GM18499 (cell line): ENCODE measurements at regions not wholly inside any gene's neighbourhood (a gene's known extent, or its start where the extent isn't known, plus 50 kb on each side); places are given as distances from the start of the nearest gene placed in this dataset.
"Not testable (repeated sequence)": the region's sequence is repeated elsewhere in the genome, so short reads cannot be mapped to it uniquely, and the experiment has no call there.

Experiments used
- ATAC-seq: cut with Tn5 transposase; IDR thresholded peaks from one replicate; pipeline ENCODE4 v1.9.1; 2021; ENCODE audit warnings: moderate number of reproducible peaks; ENCODE audit not compliant: insufficient read depth, unreplicated experiment

DNA sequence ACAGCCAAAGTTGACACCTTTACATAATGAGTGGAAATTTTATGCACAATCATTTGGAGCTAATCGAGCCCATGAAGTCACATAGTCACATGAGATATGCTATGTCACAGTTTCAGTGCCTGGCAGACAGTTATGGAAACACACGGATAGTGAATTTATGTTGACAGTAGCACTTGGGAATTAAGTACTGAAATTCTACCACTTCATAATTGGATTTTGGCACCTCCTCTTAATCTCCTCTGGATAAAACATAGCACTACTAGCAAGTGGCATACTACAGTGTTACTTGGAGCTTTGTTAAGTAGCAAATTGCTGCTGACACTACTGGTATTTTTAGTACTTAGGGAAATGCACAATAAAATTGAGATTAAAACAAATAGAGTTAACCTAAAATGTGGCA lies 1679.4 kb downstream of the OTOL1 start:
- no peak for ATAC-seq

DNA sequence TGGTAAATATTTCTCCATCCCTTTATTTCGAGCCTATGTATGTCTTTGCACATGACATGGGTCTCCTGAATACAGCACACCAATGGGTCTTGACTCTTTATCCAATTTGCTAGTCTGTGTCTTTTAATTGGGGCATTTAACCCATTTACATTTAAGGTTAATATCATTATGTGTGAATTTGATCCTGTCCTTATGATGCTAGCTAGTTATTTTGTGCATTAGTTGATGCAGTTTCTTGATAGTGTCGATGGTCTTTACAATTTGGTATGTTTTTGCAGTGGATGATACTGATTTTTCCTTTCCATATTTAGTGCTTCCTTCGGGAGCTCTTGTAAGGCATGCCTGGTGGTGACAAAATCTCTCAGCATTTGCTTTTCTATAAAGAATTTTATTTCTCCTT lies 1675.9 kb downstream of the OTOL1 start:
- ATAC-seq, result not testable (repeated sequence)

DNA sequence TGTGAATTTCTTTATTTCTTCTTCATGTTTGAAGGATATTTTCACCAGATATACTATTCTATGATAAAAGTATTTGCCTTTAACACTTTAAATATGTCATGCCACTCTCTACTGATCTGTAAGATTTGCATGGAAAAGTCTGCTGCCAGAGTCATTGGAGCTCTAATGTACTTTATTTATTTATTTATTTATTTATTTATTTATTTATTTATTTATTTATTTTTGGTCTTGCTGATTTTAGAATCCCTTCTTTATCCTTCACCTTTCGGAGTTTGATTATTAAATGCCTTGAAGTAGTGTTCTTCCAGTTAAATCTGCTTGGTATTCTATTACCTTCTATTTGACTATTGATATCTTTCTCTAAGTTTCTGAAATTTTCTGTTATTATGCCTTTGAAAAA lies 1669.6 kb downstream of the OTOL1 start:
- ATAC-seq, result no peak

DNA sequence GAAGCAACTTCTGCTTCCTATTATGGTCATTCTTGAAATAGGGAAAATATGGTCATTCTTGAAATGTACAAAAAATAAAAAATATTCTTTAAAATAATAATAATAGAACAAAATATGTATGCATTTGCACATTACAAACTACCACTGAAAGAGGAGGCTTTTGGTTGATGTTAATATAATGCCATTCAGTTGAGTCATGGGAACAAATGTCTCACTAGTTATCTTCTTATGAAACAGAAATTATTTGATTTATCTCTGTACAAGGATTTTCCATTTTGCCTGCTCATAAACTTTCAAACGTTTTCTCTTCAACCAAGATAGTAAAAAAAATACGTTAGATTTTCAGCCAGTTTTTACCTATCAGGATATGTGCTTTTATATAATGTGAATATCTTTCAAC lies 1662.7 kb downstream of the OTOL1 start:
- no peak for ATAC-seq

DNA sequence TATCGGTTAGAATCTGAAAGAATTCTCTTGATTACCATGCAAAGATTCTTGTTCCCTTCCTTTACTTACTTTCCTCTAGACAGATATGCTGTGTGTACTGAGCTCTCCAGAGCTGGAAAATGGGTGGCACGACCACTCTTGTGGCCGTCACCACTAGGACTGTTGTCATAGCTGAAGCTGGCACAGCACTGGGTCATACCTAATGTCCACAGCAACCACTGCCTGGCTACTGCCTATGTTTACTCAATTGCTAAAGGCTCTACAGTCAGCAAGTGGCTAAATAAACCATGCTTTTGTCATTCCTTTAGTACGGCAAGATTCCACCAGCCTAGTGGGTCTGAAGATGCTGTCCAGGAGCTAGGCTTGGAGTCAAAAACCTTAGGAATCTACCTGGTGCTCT lies 1643.0 kb downstream of the OTOL1 start:
- ATAC-seq, result no peak

DNA sequence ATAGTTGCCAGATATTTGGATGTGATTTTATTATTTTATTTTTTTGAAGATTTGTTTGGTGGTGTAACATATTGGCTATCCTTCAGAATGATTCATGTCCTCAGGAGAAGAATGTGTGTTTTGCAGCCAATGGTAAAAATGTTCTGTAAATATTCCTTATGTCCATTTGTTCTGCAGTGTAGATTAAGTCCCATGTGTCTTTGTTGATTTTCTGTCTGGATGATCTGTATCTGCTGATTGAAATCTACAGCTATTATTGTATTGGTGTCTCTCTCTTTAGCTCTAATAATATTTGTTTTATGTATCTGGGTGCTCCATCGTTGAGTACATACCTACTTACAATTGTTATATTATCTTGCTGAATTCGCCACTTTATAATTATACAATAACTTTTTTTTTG lies 1641.7 kb downstream of the OTOL1 start:
- no peak for ATAC-seq

DNA sequence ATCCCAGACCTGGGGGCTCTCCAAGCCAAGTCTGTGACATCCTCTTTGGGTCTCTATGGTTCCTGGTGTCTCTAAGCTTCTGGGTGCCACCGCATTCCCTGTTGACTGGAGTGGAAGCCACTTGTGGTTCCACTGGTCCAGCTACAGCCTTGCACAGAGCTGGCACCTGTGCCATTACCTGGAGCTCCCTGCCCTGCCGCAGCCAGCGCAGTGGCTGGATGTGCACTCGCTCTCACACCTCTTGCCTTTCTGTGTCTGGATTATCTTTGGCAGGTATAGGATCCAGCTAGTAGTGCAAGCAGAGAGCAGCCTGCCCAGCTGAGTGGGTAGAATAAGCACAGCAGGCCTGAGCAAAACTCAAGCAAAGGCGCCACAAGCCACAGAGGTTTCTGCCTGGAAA lies 1635.5 kb downstream of the OTOL1 start:
- ATAC-seq, result no peak

DNA sequence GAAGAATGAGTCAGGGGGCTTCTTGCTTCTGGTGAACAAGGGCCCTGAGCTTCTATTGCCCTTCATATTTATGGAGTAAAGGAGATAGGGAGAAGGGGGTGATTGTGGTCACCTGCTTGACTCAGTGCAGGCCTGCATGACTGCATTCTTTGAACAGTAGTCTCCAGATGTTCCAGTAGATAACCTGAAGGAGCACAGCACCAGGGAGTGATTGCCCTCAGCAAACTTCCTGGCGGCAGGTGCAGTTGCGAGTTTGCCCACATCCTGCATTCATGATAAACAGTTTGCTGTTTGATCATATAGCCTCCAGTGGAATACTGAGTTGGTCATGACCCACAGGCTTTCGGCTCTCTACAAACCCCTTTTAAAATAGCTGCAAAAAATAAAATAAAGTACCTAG lies 1632.7 kb downstream of the OTOL1 start:
- ATAC-seq, result no peak

DNA sequence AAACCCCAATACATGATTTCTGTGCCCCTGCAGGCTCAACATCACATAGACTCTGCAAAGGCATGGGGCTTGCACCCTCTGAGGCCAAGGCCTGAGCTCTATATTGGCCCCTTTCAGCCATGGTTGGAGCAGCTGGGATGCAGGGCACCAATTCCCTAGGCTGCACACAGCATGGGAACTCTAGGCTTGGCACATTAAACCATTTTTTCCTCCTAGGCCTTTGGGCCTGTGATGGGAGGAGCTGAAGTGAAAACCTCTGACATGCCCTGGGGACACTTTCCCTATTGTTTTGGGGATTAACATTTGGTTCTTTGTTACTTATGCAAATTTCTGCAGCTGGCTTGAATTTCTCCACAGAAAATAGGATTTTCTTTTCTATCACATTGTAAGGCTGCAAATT lies 1629.5 kb downstream of the OTOL1 start:
- ATAC-seq, result no peak
